ENCODE measurements at regions not wholly inside any gene's neighbourhood (a gene's known extent, or its start where the extent isn't known, plus 50 kb on each side); places are given as distances from the start of the nearest gene placed in this dataset.
A peak's percentile ranks its signal among the peaks of the same experiment; 100 is the strongest.

GRCh38 chrX:10725071-10725470, 104.7 kb upstream of the MID1 start:
- Histone ChIP-seq H3K4me3 (ENCODE audit: insufficient read depth, low read depth, low read length) (no peak overlapping the region), H4K8ac (ENCODE audit: low read depth in 2 of 2, low read length in 2 of 2) (no peak overlapping the region), H3K18ac (ENCODE audit: low read depth, low read length) (no peak overlapping the region), H2AFZ (replicated peaks; ENCODE audit: low read length, poor library complexity) (no peak overlapping the region), H3K23ac (ENCODE audit: low read depth, low read length) (no peak overlapping the region), H2AK5ac (ENCODE audit: low read depth, low read length) (no peak overlapping the region), H3K4me1 (ENCODE audit: control insufficient read depth, insufficient read depth, low read length) (0 out of 2 replicates have a peak, but pooled peaks cover 1% of the 10 kb centered on the region), H2BK120ac (ENCODE audit: low read depth, low read length) (no peak overlapping the region), H3K36me3 (ENCODE audit: control insufficient read depth, insufficient read depth, low read length) (no peaks in the 10 kb centered on the region), H3K27ac (ENCODE audit: insufficient read depth, low read length) (no peak overlapping the region), H3K4me2 (ENCODE audit: low read depth, low read length) (no peak overlapping the region), H4K20me1 (ENCODE audit: insufficient read depth, low read length) (no peaks in the 10 kb centered on the region), H3K14ac (replicated peaks; ENCODE audit: low read depth, low read length) (no peak overlapping the region), H3K27me3 (ENCODE audit: control insufficient read depth, insufficient read depth, low read length) (no peaks in the 10 kb centered on the region), H2BK15ac (ENCODE audit: low read depth, low read length) (no peak overlapping the region), H3K9me3 (ENCODE audit: control insufficient read depth, insufficient read depth, low read length) (no peaks in the 10 kb centered on the region), H3K9me1 (ENCODE audit: insufficient read depth, low read length) (no peaks in the 10 kb centered on the region), H3K4ac (ENCODE audit: low read depth, low read length) (no peak overlapping the region), H2AK9ac (replicated peaks; ENCODE audit: low read depth, low read length, poor library complexity) (no peak overlapping the region), H2BK20ac (ENCODE audit: low read depth, low read length) (no peak overlapping the region), H4K5ac (ENCODE audit: low read depth, low read length) (no peak overlapping the region), H2BK5ac (ENCODE audit: low read depth, low read length, poor library complexity, severe bottlenecking) (no peak overlapping the region), H3K9ac (ENCODE audit: low read depth, low read length) (no peak overlapping the region), H3K56ac (ENCODE audit: extremely low read depth, insufficient read depth, low read length) (no peak overlapping the region), H4K91ac (ENCODE audit: insufficient read depth, low read depth, low read length) (no peak overlapping the region), H3K79me1 (ENCODE audit: low read depth in 1 of 2, low read length in 2 of 2) (no peaks in the 10 kb centered on the region)
- no TSS peak for BruUV-seq (replicated peaks)
- DNase-seq (peak; percentile 4), ATAC-seq (ENCODE audit: low read depth) (no peak)
- in situ Hi-C loops (cut with MboI; ENCODE audit: low sequenced_read_pairs) (no loop called here), intact Hi-C loops (cut with micrococcal nuclease) (no loop called here), dilution Hi-C loops (cut with HindIII; ENCODE audit: low sequenced_read_pairs, unreplicated experiment) (no loop called here)
- TF ChIP-seq CTCF (conservative IDR thresholded peaks at IDR 0.05; ENCODE audit: low read depth, low read length) (0 out of 2 replicates have a peak, but pooled peaks have one; percentile 22), USF2 (IDR thresholded peaks at IDR 0.05; ENCODE audit: low read depth, low read length) (no peak)
- POLR2A ChIA-PET (ENCODE audit: unreplicated experiment): interaction anchor here (1.0 kb wide), 1 partner anchor 376 kb away, joined by 5 read pairs; no protein-coding TSS in a partner anchor
- CTCF ChIA-PET: interaction anchor here (0.7 to 1.4 kb wide), 5 partner anchors 17 to 534 kb away, joined by 3 to 5 read pairs (median 4); no protein-coding TSS in a partner anchor
- no CpG with 5 or more reads among the region's 3 CpGs for WGBS, 2 experiments (ENCODE audit: extremely low coverage in 2 of 2, insufficient read length in 1 of 2)
